ENCODE measurements at regions not wholly inside any gene's neighbourhood (a gene's known extent, or its start where the extent isn't known, plus 50 kb on each side); places are given as distances from the start of the nearest gene placed in this dataset.

GRCh38 chr2:183696028-183696427 lies 571.8 kb downstream of the NUP35 start:
- TF ChIP-seq CTCF (IDR thresholded peaks at IDR 0.05): no peak
- Histone ChIP-seq H3K27ac (no peak overlapping the region), H3K36me3 (no peaks in the 10 kb centered on the region), H3K27me3 (no peaks in the 10 kb centered on the region), H3K9me3 (peaks cover 0 to 5% (median 0%) of the 10 kb centered on the region in 3 donors), H3K4me1 (no peaks in the 10 kb centered on the region), H3K4me3 (no peak overlapping the region)
- no peak for DNase-seq
- intact Hi-C loops (cut with DNase I; ENCODE audit: low total_unique reads): no loop called here

GRCh38 chr2:183709829-183710228 lies 585.6 kb downstream of the NUP35 start:
- Histone ChIP-seq H3K4me1 (no peaks in the 10 kb centered on the region), H3K27me3 (no peaks in the 10 kb centered on the region), H3K27ac (no peak overlapping the region), H3K9me3 (no peaks in the 10 kb centered on the region), H3K36me3 (no peaks in the 10 kb centered on the region), H3K4me3 (no peak overlapping the region)
- TF ChIP-seq CTCF (IDR thresholded peaks at IDR 0.05): no peak
- DNase-seq: no peak
- intact Hi-C loops (cut with DNase I; ENCODE audit: low total_unique reads): no loop called here

- no peak overlapping the region for H3K4me3 ChIP-seq
- H3K4me1 ChIP-seq: no peaks in the 10 kb centered on the region
- no peak for TF ChIP-seq CTCF (IDR thresholded peaks at IDR 0.05)
- no peak overlapping the region for H3K27ac ChIP-seq
- no peaks in the 10 kb centered on the region for H3K27me3 ChIP-seq
- intact Hi-C loops (cut with DNase I; ENCODE audit: low total_unique reads): no loop called here
- no peaks in the 10 kb centered on the region for H3K9me3 ChIP-seq
- H3K36me3 ChIP-seq: no peaks in the 10 kb centered on the region
- no peak for DNase-seq
Measured at GRCh38 chr2:183718246-183718645, 594.0 kb downstream of the NUP35 start.

- intact Hi-C loops (cut with DNase I; ENCODE audit: low total_unique reads): no loop called here
- no peak for DNase-seq
- Histone ChIP-seq H3K4me3 (no peak overlapping the region), H3K36me3 (no peaks in the 10 kb centered on the region), H3K9me3 (no peaks in the 10 kb centered on the region), H3K27me3 (no peaks in the 10 kb centered on the region), H3K4me1 (no peaks in the 10 kb centered on the region), H3K27ac (no peak overlapping the region)
- TF ChIP-seq CTCF (IDR thresholded peaks at IDR 0.05): no peak
Measured at GRCh38 chr2:183723278-183723677, 599.0 kb downstream of the NUP35 start.

- H3K36me3 ChIP-seq: no peaks in the 10 kb centered on the region
- H3K9me3 ChIP-seq: no peaks in the 10 kb centered on the region
- no peaks in the 10 kb centered on the region for H3K27me3 ChIP-seq
- TF ChIP-seq CTCF (IDR thresholded peaks at IDR 0.05): no peak
- intact Hi-C loops (cut with DNase I; ENCODE audit: low total_unique reads): no loop called here
- no peak overlapping the region for H3K27ac ChIP-seq
- DNase-seq: no peak
- no peaks in the 10 kb centered on the region for H3K4me1 ChIP-seq
- H3K4me3 ChIP-seq: no peak overlapping the region
Measured at GRCh38 chr2:183729380-183729779, 605.1 kb downstream of the NUP35 start.

- Histone ChIP-seq H3K4me3 (no peak overlapping the region), H3K36me3 (no peaks in the 10 kb centered on the region), H3K4me1 (no peaks in the 10 kb centered on the region), H3K27ac (no peak overlapping the region), H3K9me3 (no peaks in the 10 kb centered on the region), H3K27me3 (no peaks in the 10 kb centered on the region)
- no peak for TF ChIP-seq CTCF (IDR thresholded peaks at IDR 0.05)
- DNase-seq: no peak
- intact Hi-C loops (cut with DNase I; ENCODE audit: low total_unique reads): no loop called here
Measured at GRCh38 chr2:183740241-183740640, 616.0 kb downstream of the NUP35 start.

All from tibial artery (tissue), 4 donors.